ENCODE measurements at regions not wholly inside any gene's neighbourhood (a gene's known extent, or its start where the extent isn't known, plus 50 kb on each side); places are given as distances from the start of the nearest gene placed in this dataset.
A peak's percentile ranks its signal among the peaks of the same experiment; 100 is the strongest.

GRCh38 chr10:121291823-121292222 lies 306.4 kb downstream of the FGFR2 start:
- no peak overlapping the region for H3K9ac ChIP-seq
- no peak overlapping the region for H3K4me2 ChIP-seq
- H2AFZ ChIP-seq (ENCODE audit: low read depth), result no peak overlapping the region
- no peaks in the 10 kb centered on the region for H3K9me2 ChIP-seq
- no peak for DNase-seq
- H3K9me3 ChIP-seq, result no peaks in the 10 kb centered on the region
- CTCF ChIA-PET, result no interaction called here
- H4K20me1 ChIP-seq (ENCODE audit: insufficient read depth), result no peaks in the 10 kb centered on the region
- no peak overlapping the region for H3K27ac ChIP-seq (ENCODE audit: low read depth in 2 of 2, low read length in 1 of 2)
- H3K36me3 ChIP-seq (replicated peaks in 1 of 2; ENCODE audit: control insufficient read depth in 1 of 2, insufficient read depth in 2 of 2, low read length in 1 of 2), result no peaks in the 10 kb centered on the region
- no peaks in the 10 kb centered on the region for H3K79me2 ChIP-seq (ENCODE audit: insufficient read depth)
- no peak overlapping the region for H3K4me3 ChIP-seq (ENCODE audit: low read depth in 2 of 2, low read length in 1 of 2)
- no peaks in the 10 kb centered on the region for H3K27me3 ChIP-seq (ENCODE audit: insufficient read depth)
- POLR2A ChIA-PET, result no interaction called here
- H3F3A ChIP-seq (replicated peaks; ENCODE audit: insufficient read depth), result no peaks in the 10 kb centered on the region
- 38% methylated on average over 7 of the region's 8 CpGs for WGBS (ENCODE audit: low lambda C conversion rate)
- no peak for TF ChIP-seq SMC3 (IDR thresholded peaks at IDR 0.05; ENCODE audit: low read depth, low read length)
- peaks cover 0 to 11% of the 10 kb centered on the region in 2 experiments; a peak in 1 of 4 replicates for H3K4me1 ChIP-seq (ENCODE audit: control insufficient read depth in 1 of 2, insufficient read depth in 2 of 2, low read depth in 1 of 2, low read length in 1 of 2)

- Histone ChIP-seq H3F3A (replicated peaks; ENCODE audit: insufficient read depth) (no peaks in the 10 kb centered on the region), H3K27me3 (ENCODE audit: insufficient read depth) (no peaks in the 10 kb centered on the region), H4K20me1 (ENCODE audit: insufficient read depth) (no peaks in the 10 kb centered on the region), H3K9ac (no peak overlapping the region), H3K36me3 (replicated peaks in 1 of 2; ENCODE audit: control insufficient read depth in 1 of 2, insufficient read depth in 2 of 2, low read length in 1 of 2) (no peaks in the 10 kb centered on the region), H3K79me2 (ENCODE audit: insufficient read depth) (no peaks in the 10 kb centered on the region), H3K9me3 (no peaks in the 10 kb centered on the region), H2AFZ (ENCODE audit: low read depth) (no peak overlapping the region), H3K4me1 (ENCODE audit: control insufficient read depth in 1 of 2, insufficient read depth in 2 of 2, low read depth in 1 of 2, low read length in 1 of 2) (peaks cover 0 to 11% of the 10 kb centered on the region in 2 experiments; a peak in 1 of 4 replicates), H3K4me3 (ENCODE audit: low read depth in 2 of 2, low read length in 1 of 2) (no peak overlapping the region), H3K9me2 (no peaks in the 10 kb centered on the region), H3K4me2 (no peak overlapping the region), H3K27ac (ENCODE audit: low read depth in 2 of 2, low read length in 1 of 2) (no peak overlapping the region)
- 20% methylated on average over 9 of the region's 9 CpGs for WGBS (ENCODE audit: low lambda C conversion rate)
- DNase-seq, result peak; percentile 32
- POLR2A ChIA-PET, result no interaction called here
- CTCF ChIA-PET, result interaction anchor here (1.1 kb wide), 1 partner anchor 363 kb away, joined by 3 read pairs; no protein-coding TSS in a partner anchor
- TF ChIP-seq GATA2 (CRISPR knock-in tag; IDR thresholded peaks at IDR 0.05) (peak; percentile 56; the same call in 1 of the 2 replicates), SIN3A (IDR thresholded peaks at IDR 0.05; ENCODE audit: borderline replicate concordance, low read depth, low read length) (no peak), EP300 (IDR thresholded peaks at IDR 0.05; ENCODE audit: borderline replicate concordance in 1 of 2, low read depth in 1 of 2, low read length in 1 of 2) (peak in 1 of 2 experiments; percentile 46; a peak in 2 of 4 replicates), CHD2 (IDR thresholded peaks at IDR 0.05; ENCODE audit: low read length, partially characterized antibody) (peak; percentile 11)
Measured at GRCh38 chr10:121292321-121292720, 305.9 kb downstream of the FGFR2 start.

DNA sequence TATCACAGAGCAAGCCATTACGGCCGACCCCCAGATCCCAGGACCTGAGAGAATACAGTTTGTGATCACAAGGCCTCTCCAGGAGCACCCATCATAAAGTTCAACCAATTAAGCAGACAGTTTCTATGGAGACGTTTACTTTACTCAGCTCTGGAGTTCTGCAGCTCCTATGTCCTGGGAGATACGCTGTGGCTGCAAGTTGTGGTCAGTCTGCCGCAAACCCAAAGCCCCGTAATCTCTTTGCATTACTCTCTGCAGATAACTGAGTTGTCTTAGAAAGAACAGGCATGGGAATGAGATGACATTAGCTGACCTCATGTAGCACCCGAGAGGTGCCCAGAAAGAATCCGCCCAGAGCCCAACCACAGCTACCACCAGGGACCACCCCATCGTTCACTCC lies 305.1 kb downstream of the FGFR2 start:
- H3K27me3 ChIP-seq (ENCODE audit: insufficient read depth), result no peaks in the 10 kb centered on the region
- CTCF ChIA-PET, result interaction anchor here (0.5 to 1.1 kb wide), 2 partner anchors 354 to 364 kb away, joined by 3 read pairs; no protein-coding TSS in a partner anchor
- no peak overlapping the region for H3K4me3 ChIP-seq (ENCODE audit: low read depth in 2 of 2, low read length in 1 of 2)
- no peak for DNase-seq
- no peak overlapping the region for H3K27ac ChIP-seq (ENCODE audit: low read depth in 2 of 2, low read length in 1 of 2)
- TF ChIP-seq FOXJ3 (CRISPR knock-in tag; IDR thresholded peaks at IDR 0.05) (no peak), SIN3A (IDR thresholded peaks at IDR 0.05; ENCODE audit: borderline replicate concordance, low read depth, low read length) (no peak), NFIC (IDR thresholded peaks at IDR 0.05; ENCODE audit: borderline replicate concordance) (no peak), GATA2 (CRISPR knock-in tag; IDR thresholded peaks at IDR 0.05) (no peak), POLR2AphosphoS5 (IDR thresholded peaks at IDR 0.05; ENCODE audit: low read depth, low read length) (no peak), NRF1 (IDR thresholded peaks at IDR 0.05; ENCODE audit: low read depth, low read length) (no peak)
- POLR2A ChIA-PET, result no interaction called here
- no peaks in the 10 kb centered on the region for H3K36me3 ChIP-seq (replicated peaks in 1 of 2; ENCODE audit: control insufficient read depth in 1 of 2, insufficient read depth in 2 of 2, low read length in 1 of 2)
- H2AFZ ChIP-seq (ENCODE audit: low read depth), result no peak overlapping the region
- no peaks in the 10 kb centered on the region for H3K9me3 ChIP-seq
- H3K9me2 ChIP-seq, result no peaks in the 10 kb centered on the region
- no peak overlapping the region for H3K9ac ChIP-seq
- no peaks in the 10 kb centered on the region for H3F3A ChIP-seq (replicated peaks; ENCODE audit: insufficient read depth)
- WGBS (ENCODE audit: low lambda C conversion rate), result 41% methylated on average over 8 of the region's 9 CpGs
- H3K4me1 ChIP-seq (ENCODE audit: control insufficient read depth in 1 of 2, insufficient read depth in 2 of 2, low read depth in 1 of 2, low read length in 1 of 2), result peaks cover 0 to 8% of the 10 kb centered on the region in 2 experiments; a peak in 1 of 4 replicates
- H3K79me2 ChIP-seq (ENCODE audit: insufficient read depth), result no peaks in the 10 kb centered on the region
- H4K20me1 ChIP-seq (ENCODE audit: insufficient read depth), result no peaks in the 10 kb centered on the region
- no peak overlapping the region for H3K4me2 ChIP-seq

Data from SK-N-SH (cell line).